DMS 273 treated with DMSO at 0.1 percent for 48 hours (cell line): ENCODE measurements at regions not wholly inside any gene's neighbourhood (a gene's known extent, or its start where the extent isn't known, plus 50 kb on each side); places are given as distances from the start of the nearest gene placed in this dataset.

Experiments
- DNase-seq: peaks from one replicate; lab custom pipeline; 2025; lab: John Stamatoyannopoulos, UW

GRCh38 chr20:16220826-16221225 is 352.4 kb downstream of the KIF16B start:
- DNase-seq, result no peak

DNA sequence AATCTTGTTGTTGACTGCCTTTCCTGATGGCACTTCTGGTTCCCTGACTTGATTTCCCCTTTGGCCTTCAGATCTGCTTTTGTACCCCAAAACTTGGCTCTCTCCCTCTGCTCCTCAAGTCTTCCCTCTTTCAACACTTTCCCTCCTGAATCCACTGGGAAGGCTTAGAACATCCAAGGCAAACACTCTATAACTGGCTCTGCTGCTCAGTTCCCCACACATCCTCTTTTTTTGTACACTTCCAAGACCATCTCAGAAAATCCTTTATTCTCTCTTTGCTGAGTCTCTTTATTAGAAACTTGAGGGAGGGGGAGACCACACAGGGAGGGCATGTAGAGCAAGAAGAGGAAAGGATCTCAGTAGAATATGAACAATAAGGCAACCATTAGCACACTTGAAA is 354.1 kb downstream of the KIF16B start:
- no peak for DNase-seq

DNA sequence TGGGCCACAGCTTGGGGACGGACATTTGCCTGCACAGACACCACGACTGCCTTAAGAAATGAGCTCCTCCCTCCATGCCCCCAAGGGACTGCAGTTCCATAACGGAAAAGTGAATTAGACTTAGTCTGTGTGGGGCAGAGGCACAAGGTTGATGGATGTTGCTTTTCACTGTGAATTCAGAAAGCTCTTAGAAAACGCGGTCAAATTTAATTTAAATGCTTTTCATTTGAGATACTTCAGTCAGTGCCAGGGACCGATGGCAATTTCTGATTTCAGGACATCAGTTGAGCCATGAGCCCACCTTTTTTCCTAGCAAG is 356.4 kb downstream of the KIF16B start:
- no peak for DNase-seq

DNA sequence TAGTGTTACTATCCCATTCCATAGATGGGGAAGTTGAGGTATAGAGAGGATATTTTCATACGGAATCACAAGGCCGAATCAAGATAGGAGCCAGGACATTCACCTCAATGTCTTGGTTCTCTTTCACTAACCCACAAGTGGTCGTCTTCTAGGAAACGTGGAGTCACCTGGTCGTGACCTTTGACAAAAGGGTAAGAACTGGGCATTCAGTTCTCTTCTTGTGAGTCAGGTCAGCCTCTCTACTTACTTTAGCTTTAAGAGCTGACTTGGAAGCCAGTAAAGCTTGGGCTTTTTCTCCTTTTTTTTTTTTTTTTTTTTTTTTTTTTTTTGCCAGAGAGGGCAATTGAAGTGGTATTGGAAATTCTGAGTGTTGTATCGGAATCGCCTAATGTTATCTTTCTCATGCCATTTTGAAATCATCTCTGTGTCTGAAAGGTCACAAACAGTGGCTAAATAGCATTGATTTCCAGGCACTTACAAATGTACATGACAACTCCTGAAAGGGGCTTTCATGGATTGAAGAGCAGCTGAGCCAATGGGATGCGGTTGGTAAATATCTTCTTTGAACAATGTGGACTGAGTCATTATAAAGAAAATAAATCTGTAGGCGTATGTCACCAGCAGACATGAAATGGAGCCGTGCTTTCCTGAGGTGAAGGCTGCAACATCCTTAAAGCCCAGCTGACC is 356.9 kb downstream of the KIF16B start:
- DNase-seq, result no peak

GRCh38 chr20:16215041-16215440 is 358.2 kb downstream of the KIF16B start:
- DNase-seq, result no peak

DNA sequence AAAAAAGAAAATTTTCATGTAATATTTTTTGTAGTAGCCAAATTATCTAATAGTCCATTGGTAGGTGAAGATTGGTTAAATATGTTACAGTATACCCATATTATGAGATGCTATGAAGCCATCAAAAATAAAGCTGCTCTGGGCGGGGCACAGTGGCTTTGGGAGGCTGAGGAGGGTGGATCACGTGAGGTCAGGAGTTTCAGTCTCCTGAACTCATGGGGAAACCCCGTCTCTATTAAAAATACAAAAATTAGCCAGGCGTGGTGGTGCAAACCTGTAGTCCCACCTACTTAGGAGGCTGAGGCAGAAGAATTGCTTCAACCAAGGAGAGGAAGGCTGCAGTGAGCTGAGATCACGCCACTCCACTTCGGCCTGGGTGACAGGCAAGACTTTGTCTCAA is 360.5 kb downstream of the KIF16B start:
- DNase-seq, result no peak

- no peak for DNase-seq
Observed at GRCh38 chr20:16209951-16210361, 363.3 kb downstream of the KIF16B start.

DNA sequence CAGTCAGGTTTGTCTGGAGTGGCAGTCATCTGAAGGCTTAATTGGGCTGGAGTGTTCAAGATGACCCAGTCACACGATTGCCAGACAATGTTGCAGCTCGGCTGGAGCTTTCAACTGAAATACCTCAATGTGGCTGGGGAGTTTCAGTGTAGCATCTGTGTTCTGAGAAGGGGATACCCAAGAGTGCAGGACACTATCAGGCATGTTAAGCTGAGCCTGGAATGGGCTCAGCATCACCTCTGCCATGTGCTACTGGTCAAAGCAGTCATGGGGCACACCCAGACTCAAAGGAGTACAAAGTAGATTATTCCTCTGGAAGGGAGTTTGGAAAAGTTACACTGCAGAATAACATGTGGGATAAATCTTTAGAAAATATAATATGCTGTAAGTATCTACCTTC is 363.9 kb downstream of the KIF16B start:
- no peak for DNase-seq

DNA sequence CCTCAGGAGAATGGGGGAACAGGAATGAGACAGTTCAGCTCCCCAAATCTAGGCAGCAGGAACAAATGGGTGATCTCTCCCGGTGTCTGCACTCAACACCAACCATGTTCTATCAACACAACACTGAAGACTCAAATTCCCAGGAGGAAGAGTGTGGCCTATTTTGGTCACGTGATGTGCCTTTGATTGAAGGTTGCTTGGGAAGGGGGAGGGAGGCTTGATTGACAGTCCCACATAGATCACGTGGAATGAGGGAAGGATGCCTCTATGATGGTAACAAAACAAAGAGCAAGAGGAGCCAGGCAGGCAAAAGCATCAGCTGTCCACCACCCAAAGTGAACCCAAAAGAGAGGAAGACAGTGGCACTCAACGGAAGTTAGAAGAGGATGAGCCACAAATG is 364.8 kb downstream of the KIF16B start:
- DNase-seq, result no peak

DNA sequence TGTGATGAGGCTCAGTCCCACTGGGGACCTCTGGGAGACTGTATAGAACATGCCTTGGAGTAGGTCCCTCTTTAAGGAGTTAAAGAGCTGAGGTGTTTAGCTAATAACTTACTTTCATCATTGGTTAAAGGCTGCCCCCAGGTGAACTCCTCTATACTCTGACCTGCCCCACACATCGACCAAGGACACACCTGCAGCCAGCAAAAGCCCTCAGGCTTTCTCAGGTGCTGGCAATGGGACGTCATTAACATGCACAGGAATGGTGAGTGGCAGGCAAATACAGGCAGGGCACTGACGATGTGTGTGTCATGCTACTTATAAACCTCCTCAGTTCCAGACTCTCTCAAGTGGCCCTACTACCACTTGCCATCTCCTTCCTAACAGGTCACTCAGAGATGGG is 366.4 kb downstream of the KIF16B start:
- DNase-seq, result no peak

GRCh38 chr20:16205507-16205906 is 367.7 kb downstream of the KIF16B start:
- no peak for DNase-seq

DNA sequence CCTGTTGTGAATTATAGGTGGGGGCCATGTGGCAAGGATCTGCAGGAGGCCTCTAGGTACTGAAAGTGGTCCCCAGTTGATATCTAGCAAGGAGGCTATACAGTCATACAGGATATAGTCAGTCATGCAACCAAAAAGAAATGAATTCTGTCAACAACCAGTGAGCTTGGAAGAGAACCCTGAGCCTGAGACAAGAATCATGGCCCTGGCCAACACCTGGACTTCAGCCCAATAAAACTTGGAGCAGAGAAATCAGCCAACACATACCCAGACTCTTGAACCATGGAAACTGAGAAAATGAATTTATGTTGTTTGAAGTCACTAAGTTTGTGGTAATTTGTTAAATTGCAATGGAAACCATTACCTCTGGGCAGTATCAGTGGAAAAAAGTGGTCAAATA is 370.2 kb downstream of the KIF16B start:
- no peak for DNase-seq

DNA sequence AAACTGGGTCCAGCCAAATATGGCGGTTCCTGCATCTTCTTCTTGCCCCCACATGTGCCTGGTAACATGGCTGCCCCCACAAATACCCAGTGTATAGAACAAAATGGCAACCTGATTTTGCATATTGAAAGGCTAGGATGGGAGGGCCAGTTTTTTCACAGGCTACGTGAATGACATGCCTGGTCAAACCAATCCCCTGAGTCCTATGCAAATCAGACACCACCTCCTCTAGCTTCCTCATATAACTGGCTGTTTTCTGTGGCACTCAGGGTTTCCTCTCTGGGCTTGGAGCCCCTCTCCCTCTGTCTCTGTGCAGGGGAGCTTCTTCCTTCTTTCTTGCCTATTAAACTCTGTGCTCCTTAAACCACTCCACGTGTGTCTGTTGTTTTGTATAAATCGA is 372.1 kb downstream of the KIF16B start:
- DNase-seq, result no peak

- no peak for DNase-seq
Observed at GRCh38 chr20:16197696-16198095, 375.6 kb downstream of the KIF16B start.

GRCh38 chr20:16195671-16196070 is 377.6 kb downstream of the KIF16B start:
- DNase-seq, result no peak

DNA sequence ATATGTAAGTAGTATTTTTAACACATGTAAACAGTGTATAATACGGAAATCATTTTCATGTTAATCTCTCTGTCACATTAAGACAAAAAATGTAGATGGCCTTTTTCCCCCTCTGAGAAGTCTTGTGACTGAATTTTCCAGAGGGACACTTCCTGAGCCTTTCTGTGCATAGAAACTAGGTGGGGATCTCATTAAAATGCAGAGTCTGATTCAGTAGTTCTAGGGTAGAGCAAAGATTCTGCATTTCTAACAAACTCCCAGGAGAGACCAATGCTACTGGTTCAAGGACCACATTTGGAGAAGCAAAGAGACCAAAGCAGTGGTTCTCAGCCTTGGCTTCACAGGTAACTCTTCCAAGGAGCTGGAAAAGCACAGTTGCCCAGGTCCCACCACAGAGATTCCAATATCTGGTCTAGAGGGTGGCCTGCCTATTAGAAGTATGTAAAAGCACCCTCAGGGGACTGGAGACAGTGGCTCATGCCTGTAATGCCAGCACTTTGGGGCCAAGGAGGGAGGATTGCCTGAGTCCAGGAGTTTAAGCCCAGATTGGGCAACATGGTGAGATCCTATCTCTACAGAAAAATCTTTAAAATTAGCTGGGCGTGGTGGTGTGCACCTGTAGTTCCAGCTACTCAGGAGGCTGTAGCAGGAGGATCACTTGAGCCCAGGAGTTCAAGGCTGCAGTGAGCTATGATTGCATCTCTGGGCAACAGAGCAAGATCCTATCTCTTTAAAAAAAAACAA is 378.5 kb downstream of the KIF16B start:
- DNase-seq, result no peak

DNA sequence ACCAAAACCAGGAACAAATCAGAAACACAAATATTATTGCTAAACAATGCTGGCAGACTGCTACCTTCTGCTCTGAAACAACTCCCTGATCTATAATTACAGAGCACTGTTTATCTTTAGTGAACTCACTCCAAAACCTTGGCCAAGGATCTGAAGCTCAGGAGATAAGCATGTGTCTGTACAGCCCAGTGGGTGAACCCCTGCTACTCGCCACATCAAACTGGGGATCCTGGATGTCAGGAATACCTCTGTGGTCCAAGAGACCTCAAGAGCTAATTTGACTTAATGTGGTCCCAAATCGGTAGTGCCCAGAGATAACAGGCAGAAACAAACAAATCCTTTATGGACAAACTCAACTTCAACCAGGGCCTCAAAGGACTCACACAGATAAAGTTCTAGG is 381.8 kb downstream of the KIF16B start:
- no peak for DNase-seq

DNA sequence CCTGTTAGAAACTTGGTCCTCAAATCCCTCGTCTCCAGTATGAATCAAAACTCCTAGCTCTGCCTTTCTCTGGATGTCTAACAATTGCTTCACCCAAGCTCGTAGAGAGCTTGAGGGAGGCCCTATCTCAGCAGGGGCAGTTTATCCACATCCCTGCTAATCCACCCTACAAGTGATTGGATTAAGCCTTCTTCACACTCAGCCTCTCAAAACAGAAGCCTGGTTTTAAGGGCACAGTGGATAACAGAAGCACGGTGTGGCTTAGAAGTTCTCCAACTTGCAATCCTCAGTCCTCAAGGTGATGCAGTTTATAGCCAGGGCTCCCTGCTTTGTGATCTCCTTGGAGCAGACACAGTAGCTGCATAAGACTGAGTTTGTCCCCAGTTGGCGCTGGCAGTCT is 383.9 kb downstream of the KIF16B start:
- DNase-seq, result no peak

DNA sequence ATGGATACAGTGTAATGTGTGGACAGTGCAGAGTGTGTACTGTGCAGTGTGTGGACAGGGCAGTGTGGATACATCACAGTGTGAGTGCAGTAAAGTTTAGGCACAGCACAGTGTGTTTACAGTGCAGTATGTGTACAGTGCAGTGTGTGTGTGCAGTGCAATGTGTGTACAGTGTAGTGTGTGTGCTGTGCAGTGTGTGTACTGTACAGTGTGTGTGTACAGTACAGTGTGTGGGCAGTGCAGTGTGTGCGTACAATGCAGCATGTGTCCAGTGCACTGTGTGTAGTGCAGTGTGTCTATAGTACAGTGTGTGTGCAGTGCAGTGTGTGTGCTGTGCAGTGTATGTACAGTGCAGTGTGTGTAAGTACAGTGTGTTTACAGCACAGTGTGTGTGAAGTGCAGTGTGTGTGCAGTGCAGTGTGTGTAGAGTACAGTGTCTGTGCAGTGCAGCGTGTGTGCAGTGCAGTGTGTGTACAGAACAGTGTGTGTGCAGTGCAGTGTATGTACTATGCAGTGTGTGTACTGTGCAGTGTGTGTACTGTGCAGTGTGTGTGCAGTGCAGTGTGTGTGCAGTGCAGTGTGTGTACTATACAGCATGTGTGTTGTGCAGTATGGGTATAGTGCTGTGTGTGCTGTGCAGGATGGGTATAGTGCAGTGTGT is 385.2 kb downstream of the KIF16B start:
- DNase-seq, result no peak

GRCh38 chr20:16179919-16180318 is 393.3 kb downstream of the KIF16B start:
- DNase-seq, result no peak

DNA sequence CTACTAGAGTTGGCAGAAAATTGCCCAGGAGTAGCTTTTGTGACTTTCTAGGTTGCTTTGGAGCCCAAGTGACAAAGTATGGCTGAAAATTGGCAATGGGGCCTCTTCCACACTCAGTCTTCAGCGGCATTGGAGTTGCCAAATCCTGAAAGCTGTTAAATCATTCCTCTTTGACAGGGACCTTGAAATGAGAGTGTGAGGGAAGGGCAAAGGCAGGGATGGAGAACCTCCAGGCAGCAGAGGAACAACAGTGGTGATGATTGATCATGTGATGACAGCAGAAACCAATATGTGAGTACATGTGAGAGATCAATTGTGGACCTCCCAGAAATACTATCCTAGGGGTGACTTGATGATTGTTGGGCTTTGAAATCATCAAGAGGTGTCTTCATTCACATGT is 393.9 kb downstream of the KIF16B start:
- DNase-seq, result no peak

GRCh38 chr20:16178546-16179135 is 394.6 kb downstream of the KIF16B start:
- no peak for DNase-seq

- DNase-seq, result no peak
Observed at GRCh38 chr20:16175322-16175961, 397.8 kb downstream of the KIF16B start.
